OCI-LY1 (cell line): ENCODE measurements at regions not wholly inside any gene's neighbourhood (a gene's known extent, or its start where the extent isn't known, plus 50 kb on each side); places are given as distances from the start of the nearest gene placed in this dataset.

Experiments used
- CTCF ChIP-seq: fragments of 200-600 bp; sonication (generic), shearing (Covaris generic); IDR thresholded peaks from 2 replicates; pipeline ENCODE4 v1.5.1; 2017; ENCODE audit warnings: mild to moderate bottlenecking, antibody characterized with exemption, low read length, moderate library complexity, mixed read lengths
- EZH2 ChIP-seq: fragments of 200-600 bp; sonication (generic), shearing (Covaris generic); IDR thresholded peaks from 2 replicates; pipeline ENCODE4 v1.8.0; 2017; ENCODE audit warnings: borderline replicate concordance, mixed run types, mild to moderate bottlenecking, antibody characterized with exemption, low read length, moderate library complexity, mixed read lengths

GRCh38 chr3:102144063-102144462 is 290.8 kb upstream of the ZPLD1 start:
- TF ChIP-seq CTCF (no peak), EZH2 (no peak)
